Endothelial cell of umbilical vein (primary cell): ENCODE measurements at regions not wholly inside any gene's neighbourhood (a gene's known extent, or its start where the extent isn't known, plus 50 kb on each side); places are given as distances from the start of the nearest gene placed in this dataset.

Experiments used
- BruUV-seq: library from RNA; stranded (reverse); fragments of 400-500 nt; replicated peaks from 2 replicates; lab custom pipeline; 2021; lab: Mats Ljungman, UMichigan
- CTCF ChIA-PET: fragments of 300-600, 350-600 bp; sonication (Branson Sonifier 250); formaldehyde crosslinking; loops from one replicate; lab custom pipeline; 2021; ENCODE audit warnings: antibody characterized with exemption, inconsistent platforms; lab: Charles Lee
- POLR2A ChIA-PET: fragments of 300-600, 350-600 bp; sonication (Branson Sonifier 250); formaldehyde crosslinking; loops from one replicate; lab custom pipeline; 2021; ENCODE audit warnings: antibody characterized with exemption, inconsistent platforms; lab: Charles Lee
- DNase-seq: peaks from one replicate; pipeline ENCODE4 v3.0.0-alpha.2; 2011; ENCODE audit warnings: low read depth, low spot score
- FAIRE-seq: peaks from 2 replicates; lab custom pipeline; 2011; peaks lifted over from hg19 to GRCh38; lab: Jason Lieb, UNC
- H2AFZ ChIP-seq: 2 replicates; pipeline ENCODE4 v1.6.0; 2012; ENCODE audit warnings: low read depth, low read length, control low read depth, inconsistent platforms
- H3K27ac ChIP-seq: 2 replicates; pipeline ENCODE4 v1.5.1; 2011; ENCODE audit warnings: low read depth, mild to moderate bottlenecking, control low read depth, low read length, moderate library complexity; ENCODE audit not compliant: insufficient read depth
- H3K27me3 ChIP-seq, 2 experiments: 2 replicates each; pipeline versions ENCODE4 v1.6.0 to v1.6.1; 2011; ENCODE audit warnings: low read length in 2 of 2, mixed read lengths in 1 of 2; ENCODE audit not compliant: control insufficient read depth in 2 of 2, insufficient read depth in 2 of 2
- H3K36me3 ChIP-seq, 2 experiments: 2 replicates in 1 of 2; 3 replicates in 1 of 2; pipeline ENCODE4 v1.5.1; 2011; ENCODE audit warnings: low read length in 2 of 2, mild to moderate bottlenecking in 1 of 2, moderate library complexity in 1 of 2; ENCODE audit not compliant: control insufficient read depth in 2 of 2, insufficient read depth in 2 of 2; ENCODE audit errors: extremely low read depth in 1 of 2
- H3K4me1 ChIP-seq: 3 replicates; pipeline ENCODE4 v1.5.1; 2011; ENCODE audit warnings: mild to moderate bottlenecking, low read length; ENCODE audit not compliant: control insufficient read depth, insufficient read depth; ENCODE audit errors: extremely low read depth
- H3K4me2 ChIP-seq: 2 replicates; pipeline ENCODE4 v1.6.1; 2011; ENCODE audit warnings: low read length, control low read depth, mixed read lengths; ENCODE audit not compliant: insufficient read depth
- H3K4me3 ChIP-seq, 3 experiments: fragments of 200-600 bp in 1 of 3; sonication (generic), shearing (Covaris generic) in 1 of 3; replicated peaks in 1 of 3; 2 replicates each; pipeline ENCODE4 v1.5.1; 2011 to 2016; ENCODE audit warnings: control low read depth in 3 of 3, low read length in 3 of 3, mild to moderate bottlenecking in 2 of 3, inconsistent platforms in 1 of 3, low read depth in 1 of 3, moderate library complexity in 1 of 3; ENCODE audit not compliant: insufficient read depth in 1 of 3
- H3K79me2 ChIP-seq: 2 replicates; pipeline ENCODE4 v1.6.0; 2012; ENCODE audit warnings: low read length, inconsistent platforms; ENCODE audit not compliant: control insufficient read depth, insufficient read depth
- H3K9ac ChIP-seq: replicated peaks from 2 replicates; pipeline ENCODE3; 2011; ENCODE audit warnings: low read length, control low read depth; ENCODE audit not compliant: insufficient read depth; ENCODE audit errors: extremely low read depth
- H3K9me1 ChIP-seq: replicated peaks from 3 replicates; pipeline ENCODE4 v1.6.0; 2011; ENCODE audit warnings: mild to moderate bottlenecking, low read length; ENCODE audit not compliant: control insufficient read depth, insufficient read depth; ENCODE audit errors: extremely low read depth
- H3K9me3 ChIP-seq: replicated peaks from 2 replicates; pipeline ENCODE4 v1.5.1; 2012; ENCODE audit warnings: low read length, inconsistent platforms; ENCODE audit not compliant: control insufficient read depth, insufficient read depth
- H4K20me1 ChIP-seq: replicated peaks from 2 replicates; pipeline ENCODE3; 2011; ENCODE audit warnings: mild to moderate bottlenecking, low read length; ENCODE audit not compliant: control insufficient read depth, insufficient read depth; ENCODE audit errors: extremely low read depth
- EZH2 ChIP-seq: IDR thresholded peaks from 2 replicates; pipeline ENCODE4 v1.6.1; 2012; ENCODE audit warnings: borderline replicate concordance, low read depth, mild to moderate bottlenecking, moderate library complexity, low read length, inconsistent platforms; ENCODE audit not compliant: severe bottlenecking
- GATA2 ChIP-seq: IDR thresholded peaks from 2 replicates; pipeline ENCODE4 v1.7.0; 2011; ENCODE audit warnings: low read depth, mild to moderate bottlenecking, moderate library complexity, mixed read lengths, low read length; ENCODE audit not compliant: insufficient read length, insufficient read depth
- MYC ChIP-seq: IDR thresholded peaks from one replicate; pipeline ENCODE4 v1.6.1; 2011; ENCODE audit warnings: mild to moderate bottlenecking, low read depth, low read length
- POLR2A ChIP-seq: IDR thresholded peaks from 2 replicates; pipeline ENCODE4 v1.6.1; 2012; ENCODE audit warnings: low read depth, mild to moderate bottlenecking, control low read depth, low read length
- POLR2AphosphoS5 ChIP-seq: IDR thresholded peaks from 2 replicates; pipeline ENCODE4 v1.6.1; 2012; ENCODE audit warnings: low read depth, mild to moderate bottlenecking, control low read depth, low read length, moderate library complexity; ENCODE audit not compliant: insufficient read depth
- dilution Hi-C: fragments of 300-500 bp; cut with MboI; formaldehyde crosslinking; loops from one replicate; pipeline ENCODE4 v1.15.0; 2019; ENCODE audit warnings: low sequenced_read_pairs; ENCODE audit not compliant: extremely low pct_ligation_motif_present
- intact Hi-C: fragments of 100-400 bp; cut with micrococcal nuclease; formaldehyde crosslinking; loops from one replicate; pipeline ENCODE4 v1.10.0; 2022
- TF ChIP-seq, protein P1 (sequence below): IDR thresholded peaks from 2 replicates; pipeline ENCODE4 v1.6.1; 2011; ENCODE audit not compliant: insufficient read depth, insufficient read length
- TF ChIP-seq, protein P2 (sequence below), 2 donors: IDR thresholded peaks; 1 replicate in 1 of 2; 2 replicates in 1 of 2; pipeline ENCODE4 v1.5.1; 2011; ENCODE audit warnings: low read length in 2 of 2, mild to moderate bottlenecking in 2 of 2, moderate library complexity in 2 of 2, control low read depth in 1 of 2, inconsistent platforms in 1 of 2, low read depth in 1 of 2; ENCODE audit not compliant: insufficient read depth in 1 of 2; ENCODE audit errors: extremely low read depth in 1 of 2

DNA sequence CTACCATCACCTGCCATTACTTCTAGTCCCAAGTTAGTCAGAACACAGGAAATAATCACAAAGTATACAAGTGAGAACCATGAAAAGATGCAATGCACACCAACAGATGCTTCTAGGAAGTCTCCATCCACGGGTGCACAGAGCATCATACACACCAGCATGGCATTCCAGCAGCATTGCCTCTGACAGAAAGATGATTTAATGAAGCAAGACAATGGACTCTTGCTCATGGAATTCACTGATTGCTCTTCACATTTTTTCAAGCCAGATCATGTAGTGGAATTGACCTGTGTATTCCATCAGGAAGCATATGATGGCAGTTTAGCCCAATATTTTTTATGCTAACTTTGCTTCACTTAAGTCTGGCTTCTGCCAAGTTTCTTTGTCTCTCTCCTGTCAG is 406.3 kb upstream of the RGS17 start:
- H3K9me3 ChIP-seq = no peaks in the 10 kb centered on the region
- H4K20me1 ChIP-seq = no peaks in the 10 kb centered on the region
- H3K4me3 ChIP-seq = no peak overlapping the region
- FAIRE-seq (no peak), DNase-seq (no peak)
- H3K27ac ChIP-seq = no peak overlapping the region
- no peaks in the 10 kb centered on the region for H3K36me3 ChIP-seq
- H3K4me2 ChIP-seq = no peak overlapping the region
- no peak overlapping the region for H2AFZ ChIP-seq
- no peaks in the 10 kb centered on the region for H3K79me2 ChIP-seq
- no TSS peak for BruUV-seq
- dilution Hi-C loops (no loop called here), intact Hi-C loops (no loop called here)
- no peaks in the 10 kb centered on the region for H3K9me1 ChIP-seq
- ChIA-PET CTCF (no interaction called here), POLR2A (no interaction called here)
- H3K27me3 ChIP-seq = no peaks in the 10 kb centered on the region
- H3K4me1 ChIP-seq = no peaks in the 10 kb centered on the region
- H3K9ac ChIP-seq = no peak overlapping the region
- TF ChIP-seq EZH2 (no peak), POLR2AphosphoS5 (no peak), POLR2A (no peak), MYC (no peak), GATA2 (no peak)
- TF ChIP-seq, protein P1, sequence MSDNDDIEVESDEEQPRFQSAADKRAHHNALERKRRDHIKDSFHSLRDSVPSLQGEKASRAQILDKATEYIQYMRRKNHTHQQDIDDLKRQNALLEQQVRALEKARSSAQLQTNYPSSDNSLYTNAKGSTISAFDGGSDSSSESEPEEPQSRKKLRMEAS = no peak
- TF ChIP-seq, protein P2, sequence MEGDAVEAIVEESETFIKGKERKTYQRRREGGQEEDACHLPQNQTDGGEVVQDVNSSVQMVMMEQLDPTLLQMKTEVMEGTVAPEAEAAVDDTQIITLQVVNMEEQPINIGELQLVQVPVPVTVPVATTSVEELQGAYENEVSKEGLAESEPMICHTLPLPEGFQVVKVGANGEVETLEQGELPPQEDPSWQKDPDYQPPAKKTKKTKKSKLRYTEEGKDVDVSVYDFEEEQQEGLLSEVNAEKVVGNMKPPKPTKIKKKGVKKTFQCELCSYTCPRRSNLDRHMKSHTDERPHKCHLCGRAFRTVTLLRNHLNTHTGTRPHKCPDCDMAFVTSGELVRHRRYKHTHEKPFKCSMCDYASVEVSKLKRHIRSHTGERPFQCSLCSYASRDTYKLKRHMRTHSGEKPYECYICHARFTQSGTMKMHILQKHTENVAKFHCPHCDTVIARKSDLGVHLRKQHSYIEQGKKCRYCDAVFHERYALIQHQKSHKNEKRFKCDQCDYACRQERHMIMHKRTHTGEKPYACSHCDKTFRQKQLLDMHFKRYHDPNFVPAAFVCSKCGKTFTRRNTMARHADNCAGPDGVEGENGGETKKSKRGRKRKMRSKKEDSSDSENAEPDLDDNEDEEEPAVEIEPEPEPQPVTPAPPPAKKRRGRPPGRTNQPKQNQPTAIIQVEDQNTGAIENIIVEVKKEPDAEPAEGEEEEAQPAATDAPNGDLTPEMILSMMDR (IDR thresholded peaks at IDR 0.05; ENCODE audit: extremely low read depth in 1 of 2, insufficient read depth in 1 of 2, low read depth in 1 of 2, low read length in 2 of 2) = no peak
